Ramos (cell line): ENCODE measurements at regions not wholly inside any gene's neighbourhood (a gene's known extent, or its start where the extent isn't known, plus 50 kb on each side); places are given as distances from the start of the nearest gene placed in this dataset.

Experiments
- in situ Hi-C: fragments of 300-500 bp; cut with MboI; formaldehyde crosslinking; loops from one replicate; pipeline ENCODE4 v1.14.3; 2022; ENCODE audit warnings: low sequenced_read_pairs; ENCODE audit not compliant: unreplicated experiment

- in situ Hi-C loops, result no loop called here
These were observed 203.6 kb upstream of the CIBAR2 start for GRCh38 chr16:85315866-85316265.

DNA sequence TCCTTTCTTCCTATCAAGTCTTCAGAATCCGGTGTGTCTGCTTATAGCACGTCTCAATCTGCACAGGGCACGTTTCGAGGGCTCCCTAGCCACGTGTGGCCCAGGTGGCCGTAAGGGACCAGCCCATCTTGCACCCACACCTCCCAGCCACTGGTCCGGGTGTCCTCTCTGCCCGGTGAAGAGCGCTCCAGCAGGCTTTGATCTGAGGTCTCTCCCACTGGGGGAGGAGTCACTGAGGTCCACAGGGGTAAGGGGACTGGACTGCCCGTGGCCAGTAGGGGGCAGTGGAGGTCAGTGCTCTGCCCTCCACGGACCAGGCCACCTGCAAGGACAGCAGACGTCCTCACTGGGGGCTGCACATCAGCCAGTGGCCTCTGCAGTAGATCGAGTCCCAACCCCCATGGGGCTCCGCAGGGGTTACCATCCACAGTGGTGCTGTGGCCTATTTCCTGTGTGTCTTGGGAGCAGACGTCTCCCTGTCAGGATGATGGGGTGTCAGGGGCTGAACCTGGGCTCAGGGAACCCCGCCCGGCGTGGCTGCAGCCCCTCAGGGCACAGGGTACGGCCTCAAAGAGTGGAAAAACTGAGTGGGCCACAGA lies 204.1 kb upstream of the CIBAR2 start:
- in situ Hi-C loops, result no loop called here

- in situ Hi-C loops, result no loop called here
These were observed 204.7 kb upstream of the CIBAR2 start for GRCh38 chr16:85316944-85317343.

- in situ Hi-C loops, result no loop called here
These were observed 205.4 kb upstream of the CIBAR2 start for GRCh38 chr16:85317704-85318103.

DNA sequence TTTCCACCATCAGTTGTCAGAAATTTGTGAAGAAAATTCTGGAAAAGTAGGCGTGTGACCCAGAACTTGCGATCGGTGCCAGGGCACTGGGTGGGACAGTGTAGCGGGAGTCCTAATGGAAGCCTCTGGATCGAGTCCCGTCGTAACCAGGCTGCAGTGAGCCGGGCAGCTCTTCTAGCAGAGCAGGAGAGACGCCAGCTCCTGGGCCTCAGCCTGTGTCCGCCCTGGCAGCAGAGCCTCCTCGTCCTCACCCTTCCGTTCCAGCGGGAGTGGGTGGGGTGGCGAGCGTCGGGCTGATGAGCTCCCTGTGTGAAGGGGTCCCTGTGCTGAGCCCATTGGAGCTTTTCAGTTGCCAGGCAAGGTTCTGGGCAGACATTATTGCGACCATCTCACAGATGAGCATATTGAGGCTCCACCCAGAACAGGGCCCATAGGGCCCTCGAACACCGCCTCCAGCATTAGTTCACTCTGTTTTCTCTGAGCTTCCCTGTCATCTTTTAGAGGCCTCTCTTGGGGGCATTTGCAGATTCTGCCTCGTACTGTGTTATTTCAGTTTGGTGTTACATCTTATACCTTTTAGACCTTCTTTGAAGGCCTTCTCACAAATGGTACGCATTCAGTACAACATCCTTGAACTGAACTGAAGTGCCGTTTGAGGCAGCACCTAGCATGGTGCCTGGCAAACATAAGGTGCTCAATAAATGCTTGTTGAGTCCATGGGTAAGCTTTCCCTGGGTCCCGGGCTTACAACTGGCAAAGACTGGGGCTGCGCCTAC lies 207.1 kb upstream of the CIBAR2 start:
- in situ Hi-C loops, result no loop called here

- in situ Hi-C loops, result no loop called here
These were observed 207.7 kb upstream of the CIBAR2 start for GRCh38 chr16:85319984-85320440.

DNA sequence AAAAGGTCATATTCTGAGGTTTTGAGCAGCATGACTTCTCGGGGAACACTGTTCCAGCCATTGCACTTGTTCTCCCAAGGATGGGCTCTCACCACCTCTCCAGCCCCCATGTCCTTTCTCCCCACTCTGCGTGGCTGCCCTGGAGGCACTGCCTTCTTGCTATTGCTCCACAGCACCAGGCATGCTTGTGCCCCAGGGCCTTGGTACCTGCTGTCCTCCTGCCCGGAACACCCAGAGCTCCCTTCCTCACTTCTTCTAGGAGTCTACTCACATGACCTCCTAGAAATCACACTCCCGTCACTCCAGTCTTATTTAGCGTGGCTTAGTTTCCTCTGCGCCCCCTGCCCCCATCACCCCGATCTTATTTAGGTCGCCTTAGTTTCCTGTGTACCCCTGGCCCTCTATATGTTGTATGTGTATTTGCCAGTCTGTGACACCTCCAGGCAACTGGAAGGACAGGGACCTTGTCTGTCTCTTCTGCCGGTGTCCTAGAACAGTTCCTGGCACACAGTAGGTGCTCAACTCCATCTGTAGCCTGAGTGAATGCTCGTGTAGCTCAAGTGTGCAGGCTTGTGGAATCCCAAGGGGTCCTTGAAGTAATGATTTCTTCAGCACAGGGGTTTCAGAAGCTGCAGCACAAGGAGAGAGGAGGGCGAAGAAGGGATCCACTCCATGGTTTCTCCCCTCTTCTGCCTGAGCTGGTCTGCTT lies 208.6 kb upstream of the CIBAR2 start:
- in situ Hi-C loops, result no loop called here

DNA sequence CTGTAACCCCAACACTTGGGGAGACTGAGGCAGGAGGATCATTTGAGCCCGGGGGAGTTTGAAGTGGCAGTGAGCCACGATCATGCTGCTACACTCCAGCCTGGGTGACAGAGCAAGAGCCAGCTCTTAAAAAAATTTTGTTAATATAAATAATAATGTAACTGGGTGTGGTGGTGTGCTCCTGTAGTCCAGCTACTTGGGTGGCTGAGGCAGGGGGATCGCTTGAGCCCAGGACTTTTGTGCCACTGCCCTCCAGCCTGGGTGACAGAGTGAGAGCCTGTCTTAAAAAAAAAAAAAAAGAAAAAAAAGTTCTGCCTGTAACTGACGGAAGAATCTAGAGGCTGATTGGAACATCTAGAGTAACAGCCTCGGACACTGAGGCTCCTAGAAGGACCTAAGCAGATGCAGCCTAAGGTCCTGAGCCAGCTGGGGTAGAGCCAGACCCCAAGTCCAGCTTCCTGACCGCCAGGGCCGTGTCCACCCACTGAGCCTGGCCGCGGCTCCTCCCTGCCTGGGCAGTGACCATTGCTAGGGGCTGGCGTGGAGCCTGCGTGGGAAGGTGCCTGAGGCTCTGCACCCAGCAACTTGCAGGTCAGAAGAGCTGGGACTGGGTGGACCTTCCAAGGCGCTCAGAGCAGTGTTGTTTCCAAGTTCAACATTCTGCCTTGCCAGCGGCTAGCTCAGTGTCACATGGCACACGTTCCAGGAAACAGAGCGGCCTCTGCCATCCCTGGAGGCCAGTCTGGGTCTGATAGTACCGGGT lies 209.4 kb upstream of the CIBAR2 start:
- in situ Hi-C loops, result no loop called here

GRCh38 chr16:85323230-85323960 lies 211.1 kb upstream of the CIBAR2 start:
- in situ Hi-C loops, result no loop called here

GRCh38 chr16:85323961-85324253 lies 211.6 kb upstream of the CIBAR2 start:
- in situ Hi-C loops, result no loop called here

GRCh38 chr16:85324488-85324887 lies 212.2 kb upstream of the CIBAR2 start:
- in situ Hi-C loops, result no loop called here

- in situ Hi-C loops, result no loop called here
These were observed 214.0 kb upstream of the CIBAR2 start for GRCh38 chr16:85326113-85326793.

DNA sequence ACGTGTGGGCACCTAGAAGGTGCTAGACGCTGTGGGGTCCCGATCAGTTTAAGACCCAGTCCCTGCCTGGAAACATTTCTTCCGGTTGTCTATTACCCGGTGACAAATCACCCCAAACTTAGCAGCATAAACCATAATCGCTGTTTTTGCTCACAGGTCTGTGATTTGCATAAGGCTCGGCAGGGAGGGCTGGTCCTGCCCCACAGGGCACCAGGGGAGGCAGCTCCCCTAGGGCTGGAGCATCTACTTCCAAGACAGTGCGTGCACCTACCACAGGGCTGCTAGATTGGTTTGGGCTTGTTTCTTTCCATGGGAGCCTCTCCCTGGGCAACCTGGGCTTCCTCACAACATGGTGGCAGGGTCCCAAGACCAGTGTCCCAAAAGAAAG lies 214.5 kb upstream of the CIBAR2 start:
- in situ Hi-C loops, result no loop called here

DNA sequence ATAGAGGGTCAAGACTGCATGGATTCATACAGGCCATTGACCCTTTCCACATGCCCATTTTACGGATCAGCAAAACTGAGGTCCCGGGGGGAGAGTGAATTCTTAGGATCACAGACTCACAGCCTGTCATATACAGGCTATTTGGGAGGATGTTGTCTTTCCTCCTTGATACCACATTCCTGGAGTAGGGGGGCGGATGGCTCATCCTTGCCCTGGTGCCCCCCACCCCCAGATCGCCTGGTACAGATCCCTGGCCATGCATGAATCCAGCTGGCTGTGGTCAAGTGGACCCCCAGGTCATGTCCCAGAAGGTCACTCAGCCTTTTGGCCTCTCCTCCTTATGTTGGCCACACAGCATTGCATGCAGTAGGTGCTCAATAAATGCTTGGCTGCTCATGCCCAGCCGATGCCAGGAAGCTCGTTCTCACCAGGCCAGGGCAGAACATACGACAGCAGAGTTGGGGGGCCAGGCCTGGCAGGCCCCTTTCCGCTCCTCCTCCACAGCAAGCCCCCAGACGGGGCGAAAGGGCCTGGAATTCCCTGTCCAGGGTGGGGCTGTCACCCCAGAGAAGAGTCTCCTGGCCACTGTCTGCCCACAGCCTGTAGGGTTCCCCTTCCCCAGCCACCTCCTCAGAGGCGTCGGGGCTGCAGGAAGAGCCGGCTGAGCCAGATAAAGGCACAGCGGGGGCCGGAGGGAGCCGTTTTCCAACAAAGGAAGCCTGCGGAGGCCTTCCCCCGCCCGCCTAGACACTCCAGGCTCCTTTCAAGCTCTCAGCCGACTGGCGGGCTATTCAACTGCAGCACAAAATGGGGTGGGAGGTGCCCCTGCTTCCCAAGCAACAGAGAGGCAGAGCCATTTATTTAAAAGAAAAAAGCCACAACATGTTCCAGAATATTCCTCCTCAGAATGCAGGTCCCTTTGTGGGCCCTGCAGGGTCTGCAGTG lies 215.7 kb upstream of the CIBAR2 start:
- in situ Hi-C loops, result no loop called here

DNA sequence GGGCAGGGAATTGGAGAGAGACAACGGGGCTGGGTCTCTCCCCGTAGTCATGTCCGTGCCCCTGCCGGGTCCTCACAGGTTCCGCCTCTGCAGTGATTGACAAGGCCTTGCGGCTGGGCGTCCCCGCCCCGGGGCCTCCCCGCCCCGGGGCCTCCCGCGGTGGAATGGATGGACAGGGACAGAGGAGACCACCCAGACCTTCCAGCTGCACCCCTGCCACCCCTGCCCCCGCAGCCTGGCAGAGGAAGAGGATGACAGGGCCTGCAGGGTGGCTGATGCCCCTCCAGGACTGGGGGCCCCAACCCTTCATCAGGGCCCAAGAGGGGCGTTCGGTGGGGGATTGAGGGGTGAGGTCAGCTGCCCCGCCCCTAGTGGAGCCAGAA lies 216.4 kb upstream of the CIBAR2 start:
- in situ Hi-C loops, result no loop called here

DNA sequence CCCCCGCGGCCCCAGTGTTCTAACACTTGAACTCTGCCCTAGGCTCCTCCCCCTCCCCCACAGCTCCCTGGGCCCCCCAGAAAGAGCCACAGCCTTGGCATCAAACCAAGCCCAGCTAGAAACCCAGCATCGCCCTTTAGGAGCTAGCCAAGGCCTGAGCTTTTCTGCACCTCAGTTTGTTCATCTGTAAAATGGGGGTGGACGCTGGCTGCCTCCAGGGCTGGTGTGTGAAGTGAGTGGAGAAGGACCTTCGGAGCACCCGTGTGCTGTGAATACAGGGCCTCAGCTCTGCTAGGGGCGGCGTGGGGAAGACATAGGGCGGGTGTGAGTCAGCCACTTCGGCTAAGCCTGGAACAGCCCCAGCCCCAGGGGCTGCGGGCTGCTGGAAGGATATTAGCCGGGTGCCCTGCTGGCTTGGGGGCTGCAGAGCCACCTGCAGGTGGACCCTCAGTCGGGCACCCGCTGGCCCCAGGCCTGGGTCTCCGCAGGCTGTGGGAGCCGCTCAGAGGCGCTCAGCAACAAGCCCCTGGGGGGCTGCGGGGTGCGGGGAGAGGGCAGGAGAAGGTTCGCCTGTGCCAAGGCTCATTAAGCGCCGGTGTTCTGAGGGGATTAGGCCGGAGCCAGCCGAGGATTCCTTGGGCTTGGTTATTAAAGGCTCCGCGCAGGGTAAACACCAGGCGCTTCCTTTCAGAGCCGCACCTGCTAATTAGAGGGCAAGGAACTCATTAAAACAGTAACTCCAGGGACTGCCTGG lies 217.0 kb upstream of the CIBAR2 start:
- in situ Hi-C loops, result no loop called here

- in situ Hi-C loops, result no loop called here
These were observed 217.9 kb upstream of the CIBAR2 start for GRCh38 chr16:85330006-85330693.
